Aorta (tissue), 5 donors: ENCODE measurements at regions not wholly inside any gene's neighbourhood (a gene's known extent, or its start where the extent isn't known, plus 50 kb on each side); places are given as distances from the start of the nearest gene placed in this dataset.
"Not testable (repeated sequence)": the region's sequence is repeated elsewhere in the genome, so short reads cannot be mapped to it uniquely, and the experiment has no call there.

ENCODE experiments used
- ATAC-seq: fragments of 200-7000 bp; cut with Tn5 transposase; one replicate; pipeline ENCODE4 v1.9.1; 2022; ENCODE audit warnings: moderate library complexity; ENCODE audit not compliant: low FRiP score
- DNase-seq, 2 donors: peaks; one replicate each; pipeline ENCODE4 v3.0.0-alpha.2; 2020
- H3K27ac ChIP-seq, 2 donors: one replicate each; pipeline ENCODE4 v1.5.1; 2013; ENCODE audit warnings: low read length in 2 of 2, mild to moderate bottlenecking in 2 of 2, moderate library complexity in 2 of 2, control low read depth in 1 of 2, inconsistent platforms in 1 of 2, low read depth in 1 of 2
- H3K27me3 ChIP-seq, 2 donors: one replicate each; pipeline ENCODE4 v1.6.1; 2013; ENCODE audit warnings: control low read depth in 1 of 2, low read length in 1 of 2, mild to moderate bottlenecking in 1 of 2, moderate library complexity in 1 of 2; ENCODE audit not compliant: insufficient read depth in 2 of 2, control insufficient read depth in 1 of 2
- H3K36me3 ChIP-seq, 2 donors: one replicate each; pipeline ENCODE4 v1.6.1; 2013; ENCODE audit warnings: control low read depth in 1 of 2, low read length in 1 of 2, mild to moderate bottlenecking in 1 of 2; ENCODE audit not compliant: insufficient read depth in 2 of 2, control insufficient read depth in 1 of 2
- H3K4me1 ChIP-seq, 2 donors: one replicate each; pipeline ENCODE4 v1.6.1; 2013; ENCODE audit warnings: low read length in 2 of 2, control low read depth in 1 of 2, mild to moderate bottlenecking in 1 of 2, moderate library complexity in 1 of 2; ENCODE audit not compliant: insufficient read depth in 2 of 2, control insufficient read depth in 1 of 2
- H3K4me3 ChIP-seq, 2 donors: one replicate each; pipeline ENCODE4 v1.5.1; 2013; ENCODE audit warnings: low read length in 2 of 2, control low read depth in 1 of 2, mild to moderate bottlenecking in 1 of 2
- H3K9me3 ChIP-seq: one replicate; pipeline ENCODE4 v1.6.1; 2013; ENCODE audit warnings: mild to moderate bottlenecking, low read length; ENCODE audit not compliant: control insufficient read depth
- WGBS, 2 donors: extraction: QIAGEN DNeasy Blood & Tissue Kit; methylation state at CpG; one replicate each; pipeline ENCODE4 v1.1.7; 2013; 5-methylcytosine and 5-hydroxymethylcytosine counted together
- intact Hi-C, 2 donors: fragments of 100-400 bp; cut with DNase I; formaldehyde crosslinking; loops; one replicate each; pipeline versions ENCODE4 v1.14.2 to v1.15.0; 2022
- donor health status: healthy with polysubstance abuse.
- donor health status: Bipolar disorder and iron deficiency.
- donor health status: DM: no; HTN: no; CAD: no.
- donor health status: DM: no; HTN: no; CAD: no.
- donor health status: DM: yes; HTN: yes; CAD: no.

DNA sequence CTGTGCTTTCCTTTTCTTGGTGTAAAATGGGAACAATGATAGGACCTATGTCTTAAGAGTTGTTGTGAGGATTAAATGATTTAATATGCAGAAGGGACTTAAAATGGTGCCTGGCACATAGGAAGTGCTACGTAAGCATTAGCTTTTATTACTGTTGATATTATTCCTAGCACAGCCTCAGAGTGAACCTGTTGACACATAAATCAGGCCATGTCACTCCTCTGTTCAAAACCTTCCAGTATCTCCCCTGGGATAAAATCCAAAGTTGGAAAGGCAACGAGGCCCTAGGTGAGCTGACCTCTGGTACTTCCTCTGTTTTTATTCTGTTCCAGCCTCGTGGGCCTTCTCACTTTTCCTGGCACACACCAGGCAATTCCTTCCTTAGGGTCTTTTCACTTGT, 108.8 kb upstream of the CADM1 start:
- H3K27me3 ChIP-seq, result no peaks in the 10 kb centered on the region
- H3K36me3 ChIP-seq, result no peaks in the 10 kb centered on the region
- H3K9me3 ChIP-seq, result no peaks in the 10 kb centered on the region
- H3K27ac ChIP-seq, result no peak overlapping the region
- no peak overlapping the region for H3K4me3 ChIP-seq
- 56 to 68% methylated on average over 3 of the region's 3 CpGs for WGBS, 2 donors
- DNase-seq (no peak), ATAC-seq (no peak)
- H3K4me1 ChIP-seq, result no peaks in the 10 kb centered on the region
- intact Hi-C loops, result no loop called here

DNA sequence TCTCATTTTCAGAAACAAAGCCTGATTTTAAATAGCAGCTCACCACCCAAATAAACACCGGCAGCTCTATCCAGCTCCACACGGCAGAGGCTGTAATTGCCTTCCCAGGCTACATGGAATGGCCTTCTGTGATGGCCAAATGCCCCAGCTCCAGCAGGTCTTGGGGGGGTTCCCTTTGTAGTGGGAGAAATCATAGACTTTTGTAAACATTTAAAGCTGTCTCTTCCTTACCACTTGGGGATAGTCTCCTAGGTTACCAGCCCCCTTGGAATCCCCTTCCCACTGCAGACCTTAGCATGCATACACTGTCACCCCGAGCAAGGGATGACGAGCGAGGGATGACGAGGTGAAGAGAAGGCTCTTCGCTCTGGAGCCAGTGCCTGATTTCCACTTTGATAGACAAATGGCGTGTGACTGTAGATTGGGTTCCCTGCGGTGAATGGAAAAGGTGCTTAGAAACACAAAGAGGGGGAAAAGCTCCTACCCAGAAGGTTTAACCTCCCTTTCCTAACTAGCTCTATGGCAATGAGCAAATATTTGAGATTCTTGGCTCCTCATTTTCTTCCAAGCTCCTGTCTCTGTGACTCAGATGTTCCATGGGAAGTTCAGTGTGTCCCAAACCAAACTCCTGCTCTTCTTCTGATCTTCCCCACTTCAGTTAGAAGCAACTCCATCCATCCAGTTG, 108.0 kb upstream of the CADM1 start:
- intact Hi-C loops, result no loop called here
- peaks cover 2 to 3% of the 10 kb centered on the region in 2 donors for H3K4me1 ChIP-seq
- H3K27me3 ChIP-seq, result no peaks in the 10 kb centered on the region
- no peak overlapping the region for H3K4me3 ChIP-seq
- H3K36me3 ChIP-seq, result no peaks in the 10 kb centered on the region
- no peaks in the 10 kb centered on the region for H3K9me3 ChIP-seq
- 94 to 95% methylated on average over 9 of the region's 9 CpGs for WGBS, 2 donors
- ATAC-seq (no peak), DNase-seq (no peak)
- no peak overlapping the region for H3K27ac ChIP-seq

DNA sequence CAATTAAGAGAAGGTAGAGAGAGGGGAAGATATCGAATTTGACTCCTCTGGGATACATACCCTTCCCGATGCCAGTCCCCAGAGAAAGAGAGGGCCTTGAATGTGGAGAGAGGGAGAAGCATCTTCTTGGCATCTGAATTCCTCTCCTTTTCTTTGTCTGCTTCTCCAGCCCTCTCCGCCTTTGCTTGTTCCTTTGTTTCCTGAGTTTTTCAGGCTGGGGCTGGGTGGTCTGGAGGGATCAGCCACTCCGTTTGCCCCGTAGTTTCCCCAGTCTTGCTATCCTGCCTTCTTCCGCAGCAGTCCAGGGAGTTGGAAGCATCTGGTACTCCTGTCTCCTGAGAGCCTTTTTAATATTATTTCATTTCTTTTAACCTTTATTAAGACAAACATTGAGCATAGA, 107.1 kb upstream of the CADM1 start:
- DNase-seq, result no peak
- intact Hi-C loops, result no loop called here
- 83 to 88% methylated on average over 6 of the region's 6 CpGs for whole genome bisulfite sequencing, 2 donors

DNA sequence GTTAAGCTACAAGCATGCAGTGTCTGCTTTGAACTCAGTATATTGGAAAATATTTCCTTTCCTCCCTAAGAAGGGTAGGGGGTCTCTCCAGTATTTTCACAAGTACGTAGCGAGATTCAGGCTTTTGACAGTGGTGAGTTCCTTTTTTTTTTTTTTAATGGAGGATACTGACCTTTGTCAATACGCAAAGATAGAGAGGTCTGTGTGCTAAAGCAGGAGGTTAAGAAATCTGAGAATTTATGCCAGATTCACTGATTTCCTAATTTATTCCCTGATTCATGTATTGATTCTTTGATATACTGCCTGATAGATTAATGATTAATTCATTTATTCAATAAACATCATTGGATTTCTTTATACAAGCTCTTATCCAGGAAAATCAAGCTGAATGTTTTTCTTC, 106.7 kb upstream of the CADM1 start:
- ATAC-seq (no peak), DNase-seq (no peak)
- WGBS, 2 donors, result 97 to 99% methylated on average over 3 of the region's 3 CpGs
- Histone ChIP-seq H3K36me3 (no peaks in the 10 kb centered on the region), H3K9me3 (no peaks in the 10 kb centered on the region), H3K4me1 (peaks cover 2 to 3% of the 10 kb centered on the region in 2 donors), H3K4me3 (no peak overlapping the region), H3K27ac (no peak overlapping the region), H3K27me3 (no peaks in the 10 kb centered on the region)
- intact Hi-C loops, result no loop called here

More for the DNA sequence above, 107.1 kb upstream of the CADM1 start:
- H3K27ac ChIP-seq, result no peak overlapping the region
- peaks cover 2 to 3% of the 10 kb centered on the region in 2 donors for H3K4me1 ChIP-seq
- no peak overlapping the region for H3K4me3 ChIP-seq
- no peaks in the 10 kb centered on the region for H3K9me3 ChIP-seq
- ATAC-seq, result no peak
- H3K27me3 ChIP-seq, result no peaks in the 10 kb centered on the region
- H3K36me3 ChIP-seq, result no peaks in the 10 kb centered on the region

DNA sequence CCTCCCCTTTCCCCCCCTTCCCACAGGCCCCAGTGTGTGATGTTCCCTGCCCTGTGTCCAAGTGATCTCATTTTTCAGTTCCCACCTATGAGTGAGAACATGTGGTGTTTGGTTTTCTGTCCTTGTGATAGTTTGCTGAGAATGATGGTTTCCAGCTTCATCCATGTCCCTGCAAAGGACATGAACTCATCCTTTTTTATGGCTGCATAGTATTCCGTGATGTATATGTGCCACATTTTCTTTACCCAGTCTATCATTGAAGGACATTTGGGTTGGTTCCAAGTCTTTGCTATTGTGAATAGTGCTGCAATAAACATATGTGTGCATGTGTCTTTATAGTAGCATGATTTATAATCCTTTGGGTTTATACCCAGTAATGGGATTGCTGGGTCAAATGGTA, 106.0 kb upstream of the CADM1 start:
- H3K27ac ChIP-seq, H3K36me3 ChIP-seq, intact Hi-C loops, H3K4me1 ChIP-seq, H3K9me3 ChIP-seq, H3K27me3 ChIP-seq, DNase-seq, H3K4me3 ChIP-seq, ATAC-seq: not testable (repeated sequence)
- WGBS, 2 donors, result 67 to 90% methylated on average over 1 of the region's 1 CpG

DNA sequence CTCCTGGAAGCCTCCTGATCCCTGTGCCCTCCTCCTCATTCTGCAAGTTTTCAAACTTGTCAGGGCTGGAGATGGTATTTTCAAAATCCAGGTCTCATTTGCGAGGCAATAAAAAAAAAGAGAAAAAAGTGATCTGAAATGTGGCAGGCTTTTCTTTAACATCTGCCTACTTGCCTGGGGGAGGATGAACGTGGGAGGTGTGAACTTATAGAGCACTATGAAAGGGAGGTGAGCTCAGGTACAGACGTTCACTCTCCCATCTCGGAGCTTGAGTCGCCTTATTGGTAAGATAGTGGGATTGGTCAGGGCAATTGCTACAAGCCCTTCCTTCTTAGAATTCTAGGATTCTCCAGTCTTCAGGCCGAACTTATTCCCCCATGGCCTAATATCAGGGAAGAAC, 104.8 kb upstream of the CADM1 start:
- Histone ChIP-seq H3K4me1 (peaks cover 2 to 3% of the 10 kb centered on the region in 2 donors), H3K36me3 (no peaks in the 10 kb centered on the region), H3K27ac (no peak overlapping the region), H3K27me3 (no peaks in the 10 kb centered on the region), H3K4me3 (no peak overlapping the region), H3K9me3 (no peaks in the 10 kb centered on the region)
- 96 to 98% methylated on average over 6 of the region's 6 CpGs for WGBS, 2 donors
- DNase-seq (no peak), ATAC-seq (no peak)
- intact Hi-C loops, result no loop called here

DNA sequence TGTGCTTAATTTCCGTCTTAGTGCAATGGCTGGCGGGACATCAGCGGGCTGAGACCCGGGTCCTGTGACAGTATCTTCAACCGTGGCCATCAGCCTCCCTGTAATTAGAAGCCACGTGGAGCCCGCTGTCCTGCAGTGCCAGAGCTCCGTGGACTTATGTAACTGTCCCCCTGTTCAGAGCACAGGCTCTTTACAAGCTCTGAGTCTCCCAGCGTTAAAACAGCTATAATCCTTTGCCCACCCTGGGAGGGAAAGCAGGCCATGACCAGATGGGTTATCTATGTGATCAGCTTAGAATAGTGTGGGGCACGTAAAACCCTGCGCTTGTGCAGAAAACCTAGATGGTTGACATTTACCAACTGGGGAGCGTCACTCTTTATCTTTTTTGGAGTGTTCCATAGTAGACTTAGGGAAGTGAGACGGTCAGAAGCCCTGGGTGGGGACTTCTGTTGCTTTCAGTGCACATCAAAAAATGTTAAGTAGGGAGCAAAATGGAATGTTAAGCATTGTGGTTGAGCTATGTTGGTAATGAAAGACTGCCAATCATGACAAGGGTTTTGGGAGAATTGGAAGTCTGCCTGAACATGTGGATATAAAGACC, 103.5 kb upstream of the CADM1 start:
- H3K9me3 ChIP-seq, result no peaks in the 10 kb centered on the region
- H3K4me3 ChIP-seq, result no peak overlapping the region
- ATAC-seq (no peak), DNase-seq (no peak)
- no peaks in the 10 kb centered on the region for H3K27me3 ChIP-seq
- no peak overlapping the region for H3K27ac ChIP-seq
- peaks cover 2 to 3% of the 10 kb centered on the region in 2 donors for H3K4me1 ChIP-seq
- intact Hi-C loops, result no loop called here
- H3K36me3 ChIP-seq, result no peaks in the 10 kb centered on the region
- WGBS, 2 donors, result 38 to 39% methylated on average over 13 of the region's 13 CpGs

DNA sequence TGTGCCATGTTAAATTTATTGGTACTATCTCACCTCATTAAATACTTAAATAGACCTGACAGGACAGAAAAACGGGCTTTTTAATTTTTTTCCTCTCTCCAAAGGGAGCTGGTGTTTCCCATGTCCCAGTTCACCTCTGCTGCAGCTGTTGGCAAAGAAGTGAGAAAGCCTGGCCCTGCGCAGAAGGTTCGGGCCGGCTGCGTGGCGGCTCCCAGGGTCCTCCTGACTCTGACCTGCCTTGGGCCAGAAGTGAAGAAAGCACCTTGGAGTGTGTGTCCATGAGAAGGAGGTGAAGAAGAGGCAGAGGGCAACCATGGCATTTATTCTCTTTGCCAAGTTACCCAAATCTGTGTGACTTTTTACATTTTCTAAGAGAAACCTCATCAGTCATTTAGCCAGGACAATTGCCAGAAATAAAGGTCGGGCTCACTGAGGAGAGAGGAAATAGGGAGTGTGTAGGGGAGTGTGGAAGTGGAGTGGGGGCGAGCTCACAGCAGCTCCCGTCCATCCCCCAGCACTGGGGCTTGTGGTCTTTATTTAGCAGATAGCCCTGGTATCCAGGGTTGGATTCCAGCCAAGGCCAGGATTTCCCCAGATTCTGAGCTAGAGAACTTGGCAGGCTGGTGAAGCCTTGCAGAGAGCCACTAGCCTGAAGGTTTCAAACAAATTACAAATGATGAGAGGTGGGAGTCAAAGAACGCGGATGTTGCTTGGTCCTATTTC, 102.4 kb upstream of the CADM1 start:
- ATAC-seq (no peak), DNase-seq (peak in 1 of 2 donors; percentile 62)
- WGBS, 2 donors, result 4 to 10% methylated on average over 11 of the region's 11 CpGs
- intact Hi-C loops, result no loop called here
- H3K9me3 ChIP-seq, result no peaks in the 10 kb centered on the region
- H3K27me3 ChIP-seq, result no peaks in the 10 kb centered on the region
- no peak overlapping the region for H3K4me3 ChIP-seq
- H3K36me3 ChIP-seq, result no peaks in the 10 kb centered on the region
- H3K4me1 ChIP-seq, result peaks cover 2 to 3% of the 10 kb centered on the region in 2 donors
- H3K27ac ChIP-seq, result no peak overlapping the region
